ENCODE measurements at regions not wholly inside any gene's neighbourhood (a gene's known extent, or its start where the extent isn't known, plus 50 kb on each side); places are given as distances from the start of the nearest gene placed in this dataset.

DNA sequence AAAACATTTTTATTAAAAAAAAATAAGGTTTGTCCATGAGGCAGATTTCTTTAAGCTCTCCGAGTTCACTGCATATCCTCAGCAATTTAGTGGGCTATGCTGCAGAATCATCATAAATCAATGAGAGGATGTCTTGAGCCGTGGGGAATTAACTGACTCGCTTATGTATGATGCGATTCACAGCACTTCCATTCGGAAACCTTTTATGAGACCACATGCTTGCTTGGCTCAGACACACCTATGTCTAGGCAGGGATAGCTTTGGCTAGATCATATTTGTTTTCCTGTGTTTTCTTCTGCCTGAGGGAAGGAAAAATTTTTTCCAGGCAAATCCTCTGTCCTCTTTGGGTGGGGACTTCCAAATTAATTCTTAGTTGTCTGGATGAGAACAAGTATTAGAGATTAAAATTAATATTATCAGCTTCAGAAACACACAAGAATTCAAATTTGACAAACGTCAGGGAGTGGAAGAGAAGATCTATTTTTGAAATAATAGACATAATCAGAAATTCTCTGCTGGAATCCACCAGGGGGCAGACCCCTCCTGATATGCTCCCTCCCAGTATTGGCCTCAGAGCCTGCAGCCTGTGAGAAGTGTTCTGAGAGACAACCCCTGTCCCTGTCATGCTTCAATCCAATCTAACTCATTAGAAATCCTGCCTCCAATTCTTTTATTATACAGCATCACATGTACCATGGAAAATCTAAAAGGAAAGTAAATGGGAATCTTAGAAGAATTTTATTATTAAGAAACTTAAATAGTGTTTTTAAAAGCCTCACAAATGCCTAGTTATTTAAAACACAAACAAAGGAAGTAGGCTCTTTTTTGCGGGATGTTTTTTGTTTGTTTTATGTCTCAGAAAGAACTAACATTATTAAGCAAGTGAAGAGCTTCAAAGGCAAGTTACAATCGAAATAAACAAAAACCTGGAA is 345.1 kb upstream of the TACR3 start:
- TF ChIP-seq, protein P1, sequence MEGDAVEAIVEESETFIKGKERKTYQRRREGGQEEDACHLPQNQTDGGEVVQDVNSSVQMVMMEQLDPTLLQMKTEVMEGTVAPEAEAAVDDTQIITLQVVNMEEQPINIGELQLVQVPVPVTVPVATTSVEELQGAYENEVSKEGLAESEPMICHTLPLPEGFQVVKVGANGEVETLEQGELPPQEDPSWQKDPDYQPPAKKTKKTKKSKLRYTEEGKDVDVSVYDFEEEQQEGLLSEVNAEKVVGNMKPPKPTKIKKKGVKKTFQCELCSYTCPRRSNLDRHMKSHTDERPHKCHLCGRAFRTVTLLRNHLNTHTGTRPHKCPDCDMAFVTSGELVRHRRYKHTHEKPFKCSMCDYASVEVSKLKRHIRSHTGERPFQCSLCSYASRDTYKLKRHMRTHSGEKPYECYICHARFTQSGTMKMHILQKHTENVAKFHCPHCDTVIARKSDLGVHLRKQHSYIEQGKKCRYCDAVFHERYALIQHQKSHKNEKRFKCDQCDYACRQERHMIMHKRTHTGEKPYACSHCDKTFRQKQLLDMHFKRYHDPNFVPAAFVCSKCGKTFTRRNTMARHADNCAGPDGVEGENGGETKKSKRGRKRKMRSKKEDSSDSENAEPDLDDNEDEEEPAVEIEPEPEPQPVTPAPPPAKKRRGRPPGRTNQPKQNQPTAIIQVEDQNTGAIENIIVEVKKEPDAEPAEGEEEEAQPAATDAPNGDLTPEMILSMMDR (conservative IDR thresholded peaks at IDR 0.05; ENCODE audit: low read length): peak; percentile 72
- TF ChIP-seq EZH2phosphoT487 (IDR thresholded peaks at IDR 0.05; ENCODE audit: borderline replicate concordance, low read depth, low read length): no peak

Measured in OCI-LY7 (cell line).